Germinal center (tissue), 1 donor: ENCODE measurements at regions not wholly inside any gene's neighbourhood (a gene's known extent, or its start where the extent isn't known, plus 50 kb on each side); places are given as distances from the start of the nearest gene placed in this dataset.
A peak's percentile ranks its signal among the peaks of the same experiment; 100 is the strongest.
"Not testable (repeated sequence)": the region's sequence is repeated elsewhere in the genome, so short reads cannot be mapped to it uniquely, and the experiment has no call there.

Experiments
- DNase-seq: peaks from one replicate; pipeline ENCODE4 v3.0.0; 2012; ENCODE audit warnings: mixed read lengths, low spot score

DNA sequence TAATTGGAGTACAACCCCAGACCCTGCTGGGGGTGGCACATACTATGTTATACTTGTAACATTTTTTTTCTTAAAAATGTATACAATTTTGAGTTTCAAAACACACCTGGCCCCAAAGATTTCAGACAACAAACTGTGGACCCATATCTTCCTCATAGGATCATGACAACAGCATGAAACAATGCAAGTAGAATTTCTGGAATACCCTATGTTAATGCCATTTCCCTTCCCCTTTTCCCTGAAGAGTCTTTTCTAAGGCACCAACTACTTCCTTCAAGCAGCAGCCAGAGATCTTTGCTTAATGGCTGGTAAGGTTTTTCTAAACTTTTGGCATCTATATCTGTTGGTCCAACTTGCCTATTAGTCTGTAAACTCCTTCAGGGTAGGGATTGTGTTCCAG is 99.9 kb upstream of the SERBP1 start:
- no peak for DNase-seq

DNA sequence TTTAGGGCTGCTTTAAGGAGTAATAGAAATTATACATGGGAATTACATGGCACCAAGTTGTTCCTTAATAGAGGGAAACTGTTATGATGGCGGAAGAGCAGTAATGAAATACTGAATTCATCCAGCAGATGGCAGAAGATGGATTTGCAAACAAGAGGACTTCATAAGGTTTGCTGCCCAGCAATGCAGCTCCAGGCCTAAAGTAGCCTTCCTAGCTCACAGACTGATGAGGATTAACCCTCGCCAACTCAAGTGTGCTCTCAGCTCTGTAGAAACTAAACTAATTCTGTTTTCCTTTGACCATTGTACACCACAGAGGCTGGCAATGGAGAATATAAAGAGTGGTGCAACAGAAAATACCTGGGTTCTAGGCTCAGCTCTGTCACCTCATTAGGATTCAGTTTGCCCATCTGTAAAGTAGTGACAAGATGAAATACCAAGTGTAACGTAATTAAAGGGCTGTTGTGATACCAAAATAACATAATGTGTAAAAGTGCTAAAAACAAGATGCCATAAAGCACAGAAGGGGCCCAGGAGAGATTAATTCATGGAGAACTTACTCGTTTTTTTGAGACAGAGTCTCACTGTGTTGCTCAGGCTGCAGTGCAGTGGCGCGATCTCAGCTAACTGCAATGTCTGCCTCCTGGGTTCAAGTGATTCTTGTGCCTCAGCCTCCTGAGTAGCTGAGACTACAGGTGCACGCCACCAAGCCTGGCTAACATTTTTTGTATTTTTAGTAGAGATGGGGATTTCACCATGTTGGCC is 102.4 kb upstream of the SERBP1 start:
- peak; percentile 54 for DNase-seq

DNA sequence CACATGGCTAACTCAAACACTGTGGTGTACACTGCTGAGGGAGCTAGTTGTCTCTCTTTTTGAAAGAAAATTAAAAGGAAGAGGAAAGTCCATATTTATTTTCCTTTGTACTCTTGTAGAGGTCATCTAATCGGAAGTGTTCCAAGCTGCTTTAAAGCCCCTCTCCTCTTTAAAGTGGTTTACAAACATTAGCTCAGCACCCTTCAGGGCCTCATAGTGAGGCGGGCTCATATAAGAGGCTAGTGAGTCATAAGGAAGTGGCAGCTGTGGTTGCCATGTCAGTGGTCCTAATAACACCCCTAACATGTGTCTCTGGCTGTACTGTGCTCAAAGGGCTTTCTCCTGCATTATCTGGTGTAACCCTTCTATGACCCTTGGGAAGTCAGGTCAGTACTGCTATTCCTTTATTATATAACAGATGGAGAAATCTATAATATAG is 104.4 kb upstream of the SERBP1 start:
- no peak for DNase-seq

DNA sequence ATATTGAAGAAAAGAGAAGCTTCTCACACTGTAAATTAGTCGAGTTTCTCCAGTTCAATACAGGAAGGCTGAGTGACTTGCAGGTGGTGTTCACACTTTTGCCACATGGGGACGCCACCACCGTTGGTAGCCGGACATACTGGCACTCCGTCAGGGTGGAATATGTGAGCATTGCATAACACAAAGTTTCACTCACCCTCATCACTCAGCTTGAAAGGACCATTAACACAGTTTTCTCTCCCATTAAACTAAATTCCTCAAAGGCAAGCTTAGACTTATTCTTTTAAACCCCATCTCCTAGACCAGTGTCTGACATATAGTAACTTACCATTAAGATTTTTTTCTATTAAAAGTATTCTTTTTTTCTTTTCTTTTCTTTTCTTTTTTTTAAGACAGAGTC is 105.3 kb upstream of the SERBP1 start:
- DNase-seq: peak; percentile 31

DNA sequence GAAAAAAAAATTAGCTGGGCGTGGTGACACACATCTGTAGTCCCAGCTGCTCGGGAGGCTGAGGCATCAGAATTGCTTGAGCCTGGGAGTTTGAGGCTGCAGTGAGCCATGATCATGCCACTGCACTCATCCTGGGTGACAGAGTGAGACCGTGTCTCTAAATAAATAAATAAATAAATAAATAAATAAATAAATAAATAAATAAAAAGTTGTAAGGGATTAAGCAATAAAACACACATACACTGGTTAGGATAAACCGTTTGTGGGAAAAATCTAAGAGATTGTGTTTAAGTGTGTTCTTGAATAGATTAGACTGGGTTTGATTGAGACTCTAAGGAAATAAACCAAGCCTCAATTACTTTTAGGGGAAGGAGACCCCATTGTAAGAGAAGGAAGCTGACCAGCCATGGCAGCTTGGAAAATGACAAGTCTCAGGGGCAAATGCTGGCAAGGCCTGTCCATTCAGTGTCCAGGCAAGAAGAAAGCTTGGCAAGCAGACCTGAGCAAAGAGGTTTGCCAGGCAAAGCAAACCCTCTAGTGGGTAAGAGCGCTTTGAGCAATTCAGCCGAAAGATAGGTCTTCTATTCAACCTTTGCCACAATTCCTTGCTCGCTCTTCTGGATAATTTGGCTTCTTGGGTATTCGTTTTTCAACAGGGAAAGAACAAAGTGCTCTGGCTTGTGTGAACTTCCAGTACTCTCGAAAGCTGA is 106.9 kb upstream of the SERBP1 start:
- no peak for DNase-seq

DNA sequence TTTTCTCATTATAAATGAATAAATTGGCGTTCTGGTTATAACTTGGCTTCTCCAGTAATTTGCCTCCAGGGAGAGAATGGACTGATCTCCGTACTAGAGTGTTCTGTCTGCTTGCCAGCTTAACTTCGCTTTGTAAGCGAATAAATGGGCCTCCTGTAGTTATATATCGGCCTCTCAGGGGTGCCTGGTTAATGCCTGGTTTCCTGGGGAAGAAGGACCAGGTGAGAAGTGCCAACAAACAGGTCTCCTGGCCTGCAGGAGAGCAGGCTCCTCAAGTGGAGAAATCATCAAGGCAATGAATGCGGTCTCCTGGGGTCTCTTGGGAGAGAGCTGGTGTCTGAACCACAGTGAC is 107.4 kb upstream of the SERBP1 start:
- no peak for DNase-seq

DNA sequence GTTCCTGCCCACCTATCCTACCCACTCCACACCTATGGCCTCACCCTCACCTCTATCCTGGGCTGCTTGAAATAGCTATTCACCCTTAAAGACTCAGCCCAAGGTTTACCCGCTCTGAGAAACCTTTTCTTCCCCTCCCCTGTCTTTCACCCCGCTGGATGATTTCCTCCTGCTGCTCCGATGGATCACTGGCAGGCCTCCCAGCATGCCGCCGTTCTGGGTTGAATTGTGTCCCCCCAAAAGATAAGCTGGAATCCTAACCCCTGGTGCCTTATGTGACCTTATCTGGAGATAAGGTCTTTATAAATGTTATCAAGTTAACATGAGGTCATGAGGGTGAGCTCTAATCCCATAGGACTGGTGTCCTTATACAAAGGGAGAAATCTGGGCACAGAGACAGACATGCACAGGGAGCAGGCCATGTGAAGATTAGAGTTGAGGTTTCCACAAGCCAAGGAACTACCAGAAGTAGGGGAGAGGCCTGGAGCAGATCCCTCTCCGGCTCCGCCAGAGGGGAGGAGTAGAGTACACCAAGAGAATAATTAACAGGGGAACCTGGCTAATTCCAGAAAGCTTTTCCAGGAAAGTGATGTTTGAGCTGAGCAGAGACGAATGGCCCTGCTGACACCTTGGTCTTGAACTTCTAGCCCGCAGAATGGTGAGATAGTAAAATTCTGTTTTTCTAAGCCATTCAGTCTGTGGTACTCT is 110.0 kb upstream of the SERBP1 start:
- DNase-seq: no peak

DNA sequence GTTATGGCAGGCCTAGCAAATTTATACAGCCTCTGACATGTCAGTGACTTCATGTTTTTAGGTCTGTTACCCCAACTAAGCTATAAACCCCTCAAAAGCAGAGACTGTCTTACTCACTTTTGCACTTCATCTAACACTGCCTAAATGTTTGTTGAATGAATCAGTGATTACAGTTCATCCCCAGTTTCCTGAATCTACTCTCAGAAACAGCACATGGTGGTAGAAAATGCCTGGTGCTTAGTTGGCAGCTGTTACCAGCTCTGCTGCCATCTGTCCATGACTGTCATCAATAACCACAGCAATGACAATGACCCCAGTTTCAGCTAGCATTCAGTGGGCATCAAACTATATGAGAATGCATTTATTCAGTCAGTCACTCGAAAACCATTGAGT is 110.5 kb upstream of the SERBP1 start:
- DNase-seq: no peak

DNA sequence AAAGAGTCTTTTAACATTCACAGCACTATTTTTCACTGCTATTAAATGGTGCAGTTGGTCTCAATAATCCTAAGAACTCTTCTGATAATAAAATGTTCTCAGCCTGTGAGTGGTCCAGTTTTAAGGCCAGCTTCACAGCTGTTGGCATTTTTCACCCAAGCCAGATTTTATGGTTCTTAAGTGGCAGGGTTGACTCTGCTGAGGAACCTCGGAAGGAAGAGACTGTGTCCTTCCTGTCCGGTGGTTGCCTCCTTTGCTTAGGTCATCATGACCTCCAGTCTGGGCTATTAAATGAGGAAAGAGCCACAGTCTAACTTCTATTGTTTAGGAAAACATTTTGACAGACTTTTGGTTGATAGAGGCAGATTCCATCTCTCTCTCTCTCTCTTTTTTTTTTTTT is 112.5 kb upstream of the SERBP1 start:
- DNase-seq: no peak

DNA sequence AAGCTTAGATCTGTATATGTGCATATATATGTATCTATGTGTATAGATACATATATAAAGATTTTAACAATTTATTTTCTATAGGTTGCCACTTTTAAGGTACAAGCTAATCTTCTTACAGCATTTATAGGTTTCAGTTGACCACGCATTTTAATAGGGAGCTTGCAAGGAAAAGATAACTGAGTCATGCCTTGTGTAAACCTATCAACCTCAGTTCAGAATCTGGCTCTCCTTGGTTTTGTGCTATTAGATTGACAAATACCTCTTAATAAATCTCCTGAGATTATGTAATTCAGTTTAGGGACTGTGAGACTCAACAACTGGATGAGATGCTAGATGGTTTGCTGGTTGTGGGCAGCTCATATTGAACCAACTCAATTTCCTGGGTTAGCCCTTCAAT is 114.7 kb upstream of the SERBP1 start:
- no peak for DNase-seq

DNA sequence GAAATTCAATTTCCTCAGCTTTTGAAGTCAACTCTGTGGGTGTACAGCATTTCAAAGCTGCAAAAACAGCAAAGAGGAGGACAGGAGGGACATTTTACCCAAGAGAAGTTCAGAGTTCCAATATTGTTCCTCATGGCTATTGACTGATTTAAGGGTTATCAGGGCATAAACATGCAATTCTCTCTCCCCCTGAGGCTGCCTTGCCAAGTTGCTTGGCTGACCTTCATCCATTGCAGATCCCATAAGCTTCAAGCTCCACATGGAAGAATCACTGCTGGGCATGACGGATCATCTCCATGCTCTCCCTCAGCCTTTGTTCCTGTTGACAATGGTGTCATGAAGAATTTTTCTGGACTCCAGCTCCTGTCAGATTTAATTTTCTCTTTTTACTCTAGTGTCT is 115.2 kb upstream of the SERBP1 start:
- DNase-seq: no peak

DNA sequence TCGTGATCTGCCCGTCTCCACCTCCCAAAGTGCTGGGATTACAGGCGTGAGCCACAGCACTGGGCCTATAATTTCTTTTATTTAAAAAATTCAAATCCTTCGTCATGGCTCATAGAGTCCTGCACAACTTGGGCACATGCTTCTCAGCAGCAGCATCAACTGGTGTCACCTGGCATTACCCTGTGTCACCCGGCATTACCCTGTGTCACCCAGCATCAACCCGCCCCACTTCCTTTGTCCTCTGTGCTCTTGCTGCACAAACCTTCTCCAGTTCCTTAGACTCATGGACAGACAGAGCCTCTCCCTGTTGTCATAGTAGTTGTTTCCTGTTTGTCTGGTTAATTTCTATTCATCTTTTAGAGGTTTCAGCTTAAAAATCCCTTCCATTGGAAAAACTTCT is 121.2 kb upstream of the SERBP1 start:
- no peak for DNase-seq

DNA sequence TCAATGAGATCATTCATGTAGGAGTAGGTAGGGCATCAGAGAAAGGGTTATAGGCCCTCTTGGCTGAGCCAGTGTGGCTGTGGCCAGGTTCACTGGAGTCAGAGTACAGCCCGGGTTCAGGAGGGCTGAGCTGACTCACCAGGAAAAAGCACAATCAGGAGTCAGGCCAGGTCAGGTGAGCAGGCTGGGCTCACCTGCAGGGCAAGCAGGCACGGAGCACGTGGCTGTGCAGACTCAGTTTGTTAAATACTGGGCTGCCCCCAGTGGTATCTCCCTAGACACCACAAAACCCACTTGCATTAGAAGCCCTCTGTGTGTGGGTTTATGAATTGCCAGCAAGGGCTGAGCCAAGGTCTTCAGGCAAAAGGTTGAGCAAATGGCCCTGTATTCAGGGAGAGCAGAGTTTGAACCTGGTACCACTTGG is 122.1 kb upstream of the SERBP1 start:
- DNase-seq: no peak

DNA sequence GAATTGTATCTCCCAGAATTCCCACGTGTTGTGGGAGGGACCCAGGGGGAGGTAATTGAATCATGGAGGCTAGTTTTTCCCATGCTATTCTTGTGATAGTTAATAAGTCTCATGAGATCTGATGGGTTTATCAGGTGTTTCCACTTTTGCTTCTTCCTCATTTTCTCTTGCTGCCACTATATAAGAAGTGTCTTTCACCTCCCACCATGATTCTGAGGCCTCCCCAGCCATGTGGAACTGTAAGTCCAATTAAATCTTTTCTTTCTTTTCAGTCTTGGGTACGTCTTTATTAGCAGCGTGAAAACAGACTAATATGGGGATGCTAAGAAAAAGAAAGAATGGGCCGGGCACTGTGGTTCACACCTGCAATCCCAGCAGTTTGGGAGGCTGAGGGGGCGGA is 124.0 kb upstream of the SERBP1 start:
- not testable (repeated sequence) for DNase-seq

DNA sequence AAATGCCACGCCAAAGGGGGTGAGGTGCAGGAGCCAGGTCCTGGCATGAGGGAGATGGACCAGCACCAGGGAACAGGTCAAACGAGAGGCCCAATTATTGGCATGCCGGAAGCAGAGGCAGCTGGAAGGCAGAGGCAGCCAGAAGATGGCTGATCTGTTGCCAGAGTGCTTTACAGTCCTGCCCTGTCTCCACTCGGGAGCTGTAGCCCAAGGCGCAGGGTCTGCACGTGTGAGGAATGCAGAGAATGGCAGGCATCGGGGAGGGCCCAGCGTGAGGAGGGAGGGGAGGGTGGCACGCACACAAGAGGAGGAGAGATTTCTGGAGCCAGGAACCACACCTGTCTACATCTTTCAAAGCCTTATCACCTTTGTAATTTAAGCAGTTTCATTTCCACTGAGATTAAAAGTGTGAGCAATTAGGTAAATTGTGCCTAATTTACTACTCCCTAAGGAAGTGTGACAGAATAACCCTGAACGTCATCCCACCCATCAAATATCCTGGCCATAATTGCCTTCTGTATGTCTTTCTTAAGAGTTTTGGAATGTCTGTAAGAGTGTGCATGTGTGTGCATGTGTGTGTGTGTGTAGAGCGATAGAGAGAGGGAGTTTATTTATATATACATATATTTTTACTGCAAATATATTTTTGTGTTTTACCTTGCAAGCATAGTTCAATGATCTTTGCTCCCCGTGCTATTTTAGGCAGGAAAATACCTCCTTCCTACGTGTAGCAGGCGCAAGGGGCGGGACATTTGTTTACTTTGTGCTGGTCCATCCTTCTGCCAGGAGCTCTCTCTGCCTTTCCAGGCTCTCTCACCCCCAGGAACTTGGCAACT is 125.5 kb upstream of the SERBP1 start:
- DNase-seq: no peak

DNA sequence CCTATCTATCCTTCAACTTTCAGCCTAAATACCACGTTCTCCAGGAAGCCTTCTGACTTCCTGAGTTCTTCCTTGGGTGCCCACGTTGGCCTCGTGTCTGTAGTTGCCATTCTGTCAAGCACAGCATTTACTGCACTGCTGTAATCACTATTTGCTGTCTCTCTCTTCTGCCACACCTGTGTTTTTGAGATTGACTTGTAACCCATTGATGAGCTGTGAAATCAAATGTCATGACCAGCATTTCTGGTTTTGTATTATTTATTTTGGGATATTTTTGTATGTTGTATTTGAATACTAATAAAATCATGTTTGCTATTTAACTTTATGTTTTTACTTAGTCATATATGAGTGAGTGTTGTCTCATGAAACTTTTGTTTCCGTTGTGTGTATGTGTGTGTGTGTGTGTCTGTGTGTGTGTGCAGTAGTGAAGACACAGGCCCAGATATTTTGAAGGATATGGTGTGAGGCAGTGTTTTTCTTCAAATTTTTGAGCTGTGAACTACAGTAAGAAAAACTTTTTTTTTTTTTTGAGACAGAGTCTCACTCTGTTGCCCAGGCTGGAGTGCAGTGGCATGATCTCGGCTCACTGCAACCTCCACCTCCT is 126.2 kb upstream of the SERBP1 start:
- DNase-seq: no peak

DNA sequence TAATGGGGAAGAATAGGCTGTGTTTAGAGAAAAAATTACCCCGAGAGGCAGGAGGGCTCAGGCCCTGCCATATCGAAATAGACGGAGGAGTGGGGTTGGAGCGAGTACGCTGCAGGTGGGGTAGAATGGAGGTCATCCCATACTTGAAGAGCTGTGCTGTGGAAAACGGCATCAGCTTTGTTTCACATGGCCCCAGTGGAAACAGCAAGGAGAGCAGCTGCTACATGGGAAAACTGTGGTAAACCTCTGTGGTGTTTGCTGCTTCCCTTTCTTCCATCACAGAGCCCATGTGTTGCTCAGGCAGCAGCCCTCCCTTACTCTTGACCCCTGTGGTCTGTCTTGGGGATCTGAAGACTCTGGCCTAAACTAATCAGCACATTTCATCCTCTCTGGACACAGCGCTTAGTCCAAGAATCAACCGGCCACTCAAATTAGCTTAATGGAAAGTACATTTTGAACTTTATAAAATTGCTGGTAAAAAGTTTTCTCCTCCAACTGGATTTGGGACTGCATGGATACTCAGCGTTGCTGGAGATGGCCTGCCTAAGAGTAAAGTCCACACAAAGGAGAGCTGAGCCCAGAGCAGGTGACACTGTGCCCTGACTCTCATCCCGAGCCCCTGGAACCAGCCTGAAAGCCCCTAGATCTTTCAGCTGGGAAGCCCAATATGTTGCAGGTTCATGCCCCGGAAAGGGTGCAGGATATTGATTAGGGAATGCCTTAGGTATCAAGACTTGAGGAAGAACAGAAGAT is 127.1 kb upstream of the GADD45A start:
- DNase-seq: no peak

DNA sequence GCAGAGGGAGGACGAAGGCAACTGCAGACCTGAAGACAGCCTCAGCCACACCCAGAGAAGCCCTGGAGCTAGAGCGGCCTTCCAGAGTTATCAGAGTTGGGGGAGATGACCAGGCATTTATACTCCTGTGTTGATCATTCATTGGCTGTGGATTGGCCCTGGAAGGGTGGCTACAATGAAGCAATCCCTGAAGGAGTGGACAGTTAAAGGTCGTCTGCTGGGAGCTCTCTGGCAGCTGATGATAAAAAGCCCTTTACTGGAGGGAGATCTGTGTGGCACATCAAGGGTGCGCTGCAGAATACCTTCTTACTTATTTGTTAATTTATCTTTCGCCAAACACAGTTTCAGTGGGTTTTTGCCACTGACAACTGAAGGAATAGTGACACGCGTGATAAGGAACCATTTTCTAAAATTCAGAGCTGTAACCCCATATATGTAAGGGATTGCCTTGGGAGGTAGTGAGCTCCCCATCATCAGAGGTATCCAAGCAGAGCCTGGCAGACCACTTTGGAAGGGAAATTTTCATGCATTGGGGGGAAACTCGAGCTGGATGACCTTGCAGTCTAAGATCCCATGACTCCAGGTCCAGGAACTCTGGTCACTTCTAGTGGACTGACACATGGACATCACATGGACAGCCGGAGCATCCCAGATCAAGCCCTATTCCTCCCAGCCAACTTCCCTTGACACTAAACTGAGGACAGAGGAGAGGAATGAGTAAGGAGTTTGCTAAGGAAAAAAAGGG is 126.4 kb upstream of the GADD45A start:
- DNase-seq: no peak

DNA sequence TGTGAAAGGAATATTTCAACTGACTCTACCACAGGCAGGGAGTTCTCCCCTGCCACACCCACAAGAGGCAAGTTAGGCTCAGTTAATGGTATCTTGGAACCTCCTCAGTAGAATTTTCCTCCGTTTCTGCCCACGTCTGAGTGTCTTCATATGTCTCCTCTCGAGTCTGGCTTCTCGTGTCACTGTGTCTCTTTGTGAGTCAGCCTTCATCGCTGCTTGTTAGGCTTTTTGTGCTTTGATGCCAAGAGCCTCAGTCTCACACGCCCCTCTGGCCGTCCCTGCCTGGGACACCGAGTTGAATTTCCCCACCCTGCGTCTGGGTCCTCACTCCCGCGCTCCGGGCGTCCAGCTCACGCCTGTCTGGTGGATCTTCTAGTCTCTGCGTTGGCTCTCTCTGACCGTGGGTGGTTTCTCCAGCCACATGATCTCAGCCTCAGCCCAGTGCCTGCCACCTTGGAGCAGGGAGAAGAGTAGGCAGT is 125.7 kb upstream of the GADD45A start:
- DNase-seq: no peak

DNA sequence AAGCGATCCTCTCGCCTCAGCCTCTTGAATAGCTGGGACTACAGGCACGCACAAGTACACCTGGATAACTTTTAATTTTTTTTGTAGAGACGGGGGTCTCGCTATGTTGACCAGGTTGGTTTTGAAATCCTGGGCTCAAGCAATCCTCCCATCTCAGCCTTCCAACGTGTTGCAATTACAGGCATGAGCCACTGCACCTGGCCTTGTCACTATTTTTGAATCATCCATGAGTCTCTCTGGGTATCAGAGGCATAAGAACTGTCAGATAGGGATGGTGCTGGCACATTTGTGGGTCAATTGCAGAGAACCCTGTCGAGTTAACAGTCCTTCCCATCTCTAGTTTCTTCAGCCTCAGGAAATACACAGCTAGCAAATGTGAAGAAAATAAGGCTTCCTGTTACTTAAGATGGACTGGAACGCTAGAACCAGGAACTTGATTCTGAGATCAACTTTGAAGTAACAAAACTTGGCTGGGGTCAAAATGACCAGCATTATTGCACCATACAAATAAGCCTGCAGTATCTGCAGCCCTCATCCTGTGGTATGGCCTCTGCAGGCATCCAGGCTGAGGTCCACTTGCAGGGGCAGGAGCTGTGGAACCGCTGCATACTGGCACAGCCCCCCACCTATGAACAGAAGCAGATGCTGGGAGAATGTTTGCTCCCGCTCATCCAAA is 124.3 kb upstream of the GADD45A start:
- DNase-seq: no peak
